Adrenal gland (tissue), 9 donors: ENCODE measurements at regions not wholly inside any gene's neighbourhood (a gene's known extent, or its start where the extent isn't known, plus 50 kb on each side); places are given as distances from the start of the nearest gene placed in this dataset.

Experiments used
- DNase-seq, 7 donors: peaks; one replicate each; pipeline ENCODE4 v3.0.0-alpha.2; 2019 to 2020
- H3K27ac ChIP-seq, 5 donors: fragments of 200-600 bp; sonication (generic) in 4 of 5; 1 replicate in 3 of 5; 2 replicates in 2 of 5; pipeline versions ENCODE4 v1.5.1 to v1.8.0; 2016 to 2020; ENCODE audit warnings: mild to moderate bottlenecking in 1 of 5
- H3K27me3 ChIP-seq: fragments of 200-600 bp; 2 replicates; pipeline ENCODE4 v1.8.0; 2021
- H3K36me3 ChIP-seq, 2 donors: fragments of 200-600 bp; replicated peaks in 1 of 2; 1 replicate in 1 of 2; 2 replicates in 1 of 2; pipeline versions ENCODE4 v1.5.1 to v1.8.0; 2018 to 2022
- H3K4me1 ChIP-seq, 2 donors: fragments of 200-600 bp; replicated peaks in 1 of 2; 1 replicate in 1 of 2; 2 replicates in 1 of 2; pipeline versions ENCODE4 v1.5.1 to v1.8.0; 2018 to 2021
- H3K4me3 ChIP-seq, 4 donors: fragments of 200-600 bp; sonication (generic) in 3 of 4; one replicate each; pipeline ENCODE4 v1.5.1; 2016 to 2018
- H3K9me3 ChIP-seq, 3 donors: fragments of 200-600 bp; sonication (generic) in 1 of 3; replicated peaks in 1 of 3; 1 replicate in 2 of 3; 2 replicates in 1 of 3; pipeline versions ENCODE4 v1.5.1 to v1.8.0; 2016 to 2021
- CTCF ChIP-seq, 6 experiments: fragments of 450-650 bp in 4 of 6; fragments of 200-600 bp in 2 of 6; sonication (generic) in 1 of 6; IDR thresholded peaks; 1 replicate in 5 of 6; 2 replicates in 1 of 6; pipeline versions ENCODE4 v1.5.1 to v1.8.0; 2016 to 2021; ENCODE audit warnings: antibody characterized with exemption in 6 of 6, mild to moderate bottlenecking in 2 of 6, moderate library complexity in 1 of 6
- POLR2A ChIP-seq, 2 donors: fragments of 450-650 bp; IDR thresholded peaks; one replicate each; pipeline ENCODE4 v1.6.1; 2017; ENCODE audit warnings: antibody characterized with exemption in 2 of 2, mild to moderate bottlenecking in 2 of 2, moderate library complexity in 1 of 2
- WGBS, 4 donors: extraction: QIAGEN DNeasy Blood & Tissue Kit in 2 of 4; methylation state at CpG; one replicate each; pipeline versions ENCODE4 v1.1.5 to v1.1.7; 2013 to 2017; 5-methylcytosine and 5-hydroxymethylcytosine counted together
- intact Hi-C, 2 donors: fragments of 100-400 bp; cut with DNase I; formaldehyde crosslinking; loops; one replicate each; pipeline versions ENCODE4 v1.14.1 to v1.15.0; 2022 to 2023
- donor health status: healthy with polysubstance abuse.
- donor health status: Bipolar disorder and iron deficiency.
- donor health status: DM: yes; HTN: yes; CAD: no.
- donor health status: DM: no; HTN: no; CAD: no.
- donor health status: DM: no; HTN: no; CAD: no.

GRCh38 chr1:232368821-232369321, 261.1 kb downstream of the SIPA1L2 start:
- no peak for DNase-seq
- H3K9me3 ChIP-seq: no peaks in the 10 kb centered on the region
- H3K27me3 ChIP-seq: no peaks in the 10 kb centered on the region
- no peak overlapping the region for H3K27ac ChIP-seq
- WGBS, 4 donors: 86 to 90% (median 88%) methylated on average over 2 of the region's 2 CpGs
- H3K4me1 ChIP-seq: no peaks in the 10 kb centered on the region
- no peak for TF ChIP-seq CTCF (IDR thresholded peaks at IDR 0.05)
- no peak for TF ChIP-seq POLR2A (IDR thresholded peaks at IDR 0.05)
- intact Hi-C loops: no loop called here
- H3K4me3 ChIP-seq: no peak overlapping the region
- H3K36me3 ChIP-seq: no peaks in the 10 kb centered on the region

DNA sequence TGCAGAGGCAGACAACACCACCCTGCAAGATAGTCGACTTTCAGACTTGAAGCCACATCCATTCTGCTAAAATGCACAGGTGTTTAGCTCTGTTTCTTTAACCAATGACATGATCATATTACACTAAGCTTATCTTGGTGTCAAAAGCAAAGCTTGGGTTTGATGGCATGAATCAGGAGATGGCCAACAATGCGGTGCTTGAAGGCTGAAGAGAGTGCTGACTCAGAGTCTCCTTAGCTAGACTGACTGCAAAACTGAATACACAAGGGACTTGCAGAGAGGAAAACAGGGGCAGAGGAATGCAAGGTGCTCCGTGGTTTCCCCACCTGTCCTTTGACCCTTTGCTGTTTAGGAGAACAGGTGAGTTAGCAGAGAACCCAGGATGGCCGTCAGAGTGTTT, 262.6 kb downstream of the SIPA1L2 start:
- Histone ChIP-seq H3K36me3 (no peaks in the 10 kb centered on the region), H3K4me1 (no peaks in the 10 kb centered on the region), H3K9me3 (no peaks in the 10 kb centered on the region), H3K27me3 (no peaks in the 10 kb centered on the region), H3K27ac (no peak overlapping the region), H3K4me3 (no peak overlapping the region)
- DNase-seq: no peak
- WGBS, 4 donors: 66 to 77% (median 70%) methylated on average over 4 of the region's 4 CpGs
- intact Hi-C loops: no loop called here
- TF ChIP-seq CTCF (IDR thresholded peaks at IDR 0.05) (no peak), POLR2A (IDR thresholded peaks at IDR 0.05) (no peak)

- no peak for DNase-seq
- Histone ChIP-seq H3K27ac (no peak overlapping the region), H3K4me1 (no peaks in the 10 kb centered on the region), H3K36me3 (no peaks in the 10 kb centered on the region), H3K9me3 (no peaks in the 10 kb centered on the region), H3K27me3 (no peaks in the 10 kb centered on the region), H3K4me3 (no peak overlapping the region)
- TF ChIP-seq POLR2A (IDR thresholded peaks at IDR 0.05) (no peak), CTCF (IDR thresholded peaks at IDR 0.05) (no peak)
- 93 to 98% (median 97%) methylated on average over 3 of the region's 3 CpGs for WGBS, 4 donors
- intact Hi-C loops: no loop called here
Observed at GRCh38 chr1:232364654-232365382, 265.1 kb downstream of the SIPA1L2 start.

GRCh38 chr1:232363008-232363407, 266.9 kb downstream of the SIPA1L2 start:
- H3K9me3 ChIP-seq: no peaks in the 10 kb centered on the region
- DNase-seq: no peak
- no peaks in the 10 kb centered on the region for H3K27me3 ChIP-seq
- no peak overlapping the region for H3K4me3 ChIP-seq
- H3K27ac ChIP-seq: no peak overlapping the region
- no peak for TF ChIP-seq CTCF (IDR thresholded peaks at IDR 0.05)
- no peak for TF ChIP-seq POLR2A (IDR thresholded peaks at IDR 0.05)
- H3K36me3 ChIP-seq: no peaks in the 10 kb centered on the region
- 71 to 98% (median 83%) methylated on average over 2 of the region's 2 CpGs for WGBS, 4 donors
- intact Hi-C loops: no loop called here
- H3K4me1 ChIP-seq: no peaks in the 10 kb centered on the region
